CD4-positive, alpha-beta T cell treated with Interferon gamma for 1 hour (primary cell): ENCODE measurements at regions not wholly inside any gene's neighbourhood (a gene's known extent, or its start where the extent isn't known, plus 50 kb on each side); places are given as distances from the start of the nearest gene placed in this dataset.

Source experiments
- DNase-seq: peaks from one replicate; pipeline ENCODE4 v3.0.0-alpha.2; 2020

GRCh38 chr2:75277111-75277510, 77.8 kb upstream of the TACR1 start:
- DNase-seq = no peak

GRCh38 chr2:75276093-75277029, 77.0 kb upstream of the TACR1 start:
- DNase-seq = no peak

GRCh38 chr2:75274936-75275335, 75.6 kb upstream of the TACR1 start:
- no peak for DNase-seq

DNA sequence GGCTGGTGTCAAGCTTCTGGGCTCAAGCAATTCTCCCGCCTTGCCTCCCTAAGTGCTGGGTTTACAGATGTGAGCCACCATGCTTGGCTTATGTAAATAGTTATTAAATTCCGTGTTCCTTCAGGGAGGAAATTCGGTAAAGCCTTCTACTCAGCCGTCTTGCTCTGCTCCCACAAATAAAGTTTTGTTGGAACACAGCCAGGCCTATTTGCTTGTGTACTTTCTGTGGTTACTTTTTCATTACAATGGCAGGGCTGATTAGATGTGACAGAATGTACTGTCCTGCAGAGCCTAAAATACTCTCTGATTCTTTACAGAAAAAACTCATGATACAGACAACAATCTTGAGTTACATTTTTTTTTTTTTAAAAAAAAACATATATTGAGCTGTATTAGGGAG, 68.8 kb upstream of the TACR1 start:
- no peak for DNase-seq

DNA sequence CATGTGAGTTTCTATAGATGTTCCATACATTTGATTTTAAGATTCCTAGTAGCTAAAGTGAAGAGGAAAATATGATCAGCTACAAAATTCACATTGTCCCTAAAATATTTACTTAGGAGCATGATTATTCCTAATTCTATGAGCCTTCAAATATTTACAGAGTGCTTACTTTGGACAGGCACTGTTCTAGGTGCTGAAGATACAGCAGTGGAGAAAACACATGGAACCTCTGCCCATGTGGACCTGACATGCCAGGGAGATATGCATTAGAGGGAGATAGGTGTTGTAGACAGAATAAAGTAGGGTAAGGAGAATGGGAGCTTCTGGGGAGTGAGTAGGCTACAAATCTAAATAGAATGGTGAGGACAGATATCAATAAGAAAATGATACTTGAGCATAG, 62.6 kb upstream of the TACR1 start:
- DNase-seq = no peak

DNA sequence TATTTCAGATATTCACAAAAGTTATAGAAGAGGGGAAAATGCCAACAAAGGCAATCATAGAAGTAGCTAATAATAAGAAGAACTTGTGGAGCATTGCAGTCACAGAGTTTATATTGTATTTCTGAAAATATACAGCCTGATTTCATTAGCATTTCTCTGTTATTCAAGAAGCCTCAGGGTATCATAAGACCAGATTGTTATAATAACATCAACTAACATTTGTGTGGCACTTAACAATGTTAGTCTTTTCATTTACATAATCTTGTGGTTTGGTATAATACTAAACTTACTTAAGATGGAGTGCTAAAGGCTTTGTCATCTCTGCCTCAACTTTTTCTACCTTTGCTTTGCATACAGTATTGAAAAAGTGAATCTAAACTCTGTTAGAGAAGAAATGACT, 61.6 kb upstream of the TACR1 start:
- no peak for DNase-seq

GRCh38 chr2:75258620-75259019, 59.3 kb upstream of the TACR1 start:
- no peak for DNase-seq

DNA sequence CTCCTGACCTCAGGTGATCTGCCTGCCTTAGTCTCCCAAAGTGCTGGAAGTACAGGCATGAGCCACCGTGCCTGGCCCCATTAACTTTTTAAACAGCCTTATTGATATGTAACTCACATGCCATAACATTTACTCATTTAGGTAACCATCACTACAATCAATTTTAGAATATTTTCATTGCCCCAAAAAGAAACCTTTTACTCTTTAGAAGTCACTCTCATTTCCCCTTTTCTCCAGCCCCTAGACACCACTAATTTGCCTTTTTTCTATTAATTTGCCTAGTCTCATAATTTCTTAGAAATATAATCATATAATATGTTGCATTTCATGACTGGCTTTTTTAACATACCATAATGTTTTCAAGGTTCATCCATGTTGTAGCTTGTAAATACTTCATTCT, 57.2 kb upstream of the TACR1 start:
- DNase-seq = no peak

- DNase-seq = no peak
Observed at GRCh38 chr2:75253526-75253925, 54.2 kb upstream of the TACR1 start.

DNA sequence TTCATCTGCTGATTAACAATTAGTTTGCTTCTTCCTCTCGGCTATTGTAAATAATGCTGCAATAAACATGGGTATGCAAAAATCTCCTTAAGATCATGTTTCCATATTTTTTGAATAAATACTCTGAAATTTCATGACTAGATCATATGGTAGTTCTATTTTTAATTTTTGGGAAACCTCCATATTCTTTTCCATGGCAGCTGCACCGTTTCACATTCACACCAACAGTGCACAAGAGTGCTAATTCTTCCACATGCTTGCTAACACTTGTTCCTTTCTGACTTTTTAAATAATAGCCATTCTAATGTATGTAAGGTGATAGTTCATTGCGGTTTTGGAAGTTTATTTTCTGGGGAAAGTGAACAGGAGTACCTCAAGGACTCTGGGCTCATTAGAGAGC, 52.6 kb upstream of the TACR1 start:
- no peak for DNase-seq
